HG03095 (cell line): ENCODE measurements at regions not wholly inside any gene's neighbourhood (a gene's known extent, or its start where the extent isn't known, plus 50 kb on each side); places are given as distances from the start of the nearest gene placed in this dataset.
"Not testable (repeated sequence)": the region's sequence is repeated elsewhere in the genome, so short reads cannot be mapped to it uniquely, and the experiment has no call there.

Source experiments
- ATAC-seq: cut with Tn5 transposase; IDR thresholded peaks from one replicate; pipeline ENCODE4 v1.9.1; 2021; ENCODE audit warnings: moderate library complexity; ENCODE audit not compliant: unreplicated experiment

DNA sequence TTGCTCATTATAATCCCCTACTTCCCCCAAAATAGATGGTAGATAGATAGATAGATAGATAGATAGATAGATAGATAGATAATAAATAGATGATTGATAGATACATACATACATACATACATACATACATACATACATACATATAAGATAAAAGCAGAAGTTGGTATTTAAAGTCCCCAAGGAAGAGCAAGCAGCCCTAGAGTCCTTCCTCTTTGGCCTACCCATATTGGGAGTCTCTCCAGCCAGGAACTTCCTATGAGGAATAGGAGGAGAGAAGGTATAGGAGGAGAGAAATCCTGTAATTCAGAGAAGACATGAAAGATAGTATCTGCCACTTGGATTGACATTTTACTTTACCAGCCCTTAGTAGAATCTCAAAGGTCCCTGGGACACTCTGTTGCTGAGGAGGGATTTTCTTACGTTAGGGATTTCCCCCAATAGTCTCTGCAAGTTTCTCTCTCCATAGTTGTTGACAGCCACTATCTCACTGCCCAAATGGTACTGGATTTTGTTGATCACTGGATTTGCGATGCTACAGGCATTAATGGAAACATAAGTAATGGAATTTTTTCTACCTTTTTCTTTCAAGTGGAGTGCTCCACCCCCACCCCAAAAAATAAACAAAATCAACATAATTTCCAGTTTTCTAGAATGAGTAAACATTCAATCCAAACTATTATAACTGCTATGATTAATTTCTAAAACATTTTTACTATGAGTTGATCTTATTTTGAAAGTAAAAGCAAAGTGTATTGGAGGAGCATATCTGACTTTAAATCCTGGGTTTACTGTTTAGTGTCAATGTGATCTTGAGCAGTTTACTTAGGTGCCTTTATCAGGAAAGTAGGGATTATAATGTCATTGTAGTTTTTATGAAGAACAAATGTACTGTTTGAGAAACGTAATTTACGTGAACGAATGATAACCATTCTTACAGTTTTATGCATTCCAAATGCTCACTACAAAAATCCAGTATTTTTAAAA lies 93.2 kb upstream of the TNFSF4 start:
- no peak for ATAC-seq

DNA sequence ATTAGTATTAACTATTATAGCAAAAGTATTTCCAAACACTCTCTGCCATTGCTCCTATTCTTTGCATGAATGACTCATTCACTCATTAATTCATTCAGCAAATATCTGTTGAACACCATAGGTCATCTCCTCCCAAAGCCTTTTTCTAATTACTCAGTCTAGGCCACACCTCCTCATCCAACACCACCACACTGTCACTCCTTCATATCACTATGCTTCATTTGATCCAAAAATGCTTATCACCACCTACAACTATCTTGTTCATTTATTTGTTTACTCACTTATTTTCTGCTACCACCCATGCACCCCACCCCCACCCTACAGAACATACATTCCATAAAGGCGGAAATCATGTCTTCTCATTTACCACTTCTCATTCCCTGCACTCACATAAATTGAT lies 94.4 kb upstream of the TNFSF4 start:
- ATAC-seq: no peak

DNA sequence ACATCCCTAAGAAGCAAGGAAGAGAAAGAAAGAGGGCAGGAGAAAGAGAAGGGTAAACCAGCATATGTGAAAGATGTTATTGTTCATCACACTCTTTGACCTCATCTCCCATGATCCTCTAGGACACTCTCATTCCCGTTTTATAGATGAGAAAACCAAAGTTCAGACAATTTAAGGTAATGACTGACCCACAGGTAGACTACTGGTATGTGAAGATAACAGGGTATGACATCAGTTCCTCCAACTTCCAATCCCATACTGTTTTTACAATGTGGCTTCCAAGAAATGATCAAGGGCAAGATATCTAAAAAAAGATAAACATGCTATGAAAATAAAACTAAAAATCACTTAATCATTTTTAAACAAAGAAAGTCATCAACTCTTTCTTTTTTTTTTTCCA lies 95.2 kb upstream of the TNFSF4 start:
- ATAC-seq: no peak

DNA sequence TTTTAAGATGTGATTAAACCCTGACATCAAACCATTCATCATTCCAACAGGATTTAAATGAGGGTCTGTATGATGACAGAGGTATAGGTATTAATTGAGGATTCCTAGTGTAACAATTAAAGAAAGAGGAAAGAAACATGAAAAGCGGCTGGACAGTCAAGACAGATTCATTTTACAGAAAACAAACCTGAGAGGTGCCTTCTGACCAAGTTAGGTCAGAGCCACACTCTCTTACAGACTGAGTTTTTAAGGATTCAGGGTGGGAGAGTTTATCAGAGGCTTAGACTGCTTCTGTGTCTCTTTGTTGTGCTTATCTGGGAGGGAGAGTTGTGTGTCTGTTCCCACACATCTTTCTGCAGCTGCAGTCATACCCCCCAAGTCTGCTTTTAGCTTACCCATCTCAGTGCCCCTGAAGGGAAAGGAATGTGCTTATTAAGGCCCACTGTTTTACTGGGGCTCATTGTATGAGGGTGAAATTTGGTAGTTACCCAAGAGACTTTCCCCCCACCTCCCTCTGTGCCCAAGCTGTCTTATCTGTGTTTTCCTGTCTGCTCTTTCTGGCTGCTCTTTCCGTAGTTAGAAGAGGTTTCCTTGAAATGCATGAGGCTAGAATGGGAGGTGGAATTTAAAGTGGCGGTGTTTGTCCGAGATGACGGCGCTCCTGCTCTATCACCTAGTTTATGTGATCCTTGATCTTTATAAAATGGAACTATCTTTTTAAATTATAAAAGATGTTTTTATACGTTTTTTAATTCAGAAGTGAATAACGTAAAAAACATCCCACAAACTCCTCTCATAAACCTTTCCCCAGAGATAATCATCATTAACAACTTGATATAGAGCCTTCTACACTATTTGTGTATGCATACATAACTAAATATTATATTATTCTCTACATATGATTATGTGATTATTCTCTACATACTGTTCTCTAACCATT lies 96.0 kb upstream of the TNFSF4 start:
- ATAC-seq: no peak

DNA sequence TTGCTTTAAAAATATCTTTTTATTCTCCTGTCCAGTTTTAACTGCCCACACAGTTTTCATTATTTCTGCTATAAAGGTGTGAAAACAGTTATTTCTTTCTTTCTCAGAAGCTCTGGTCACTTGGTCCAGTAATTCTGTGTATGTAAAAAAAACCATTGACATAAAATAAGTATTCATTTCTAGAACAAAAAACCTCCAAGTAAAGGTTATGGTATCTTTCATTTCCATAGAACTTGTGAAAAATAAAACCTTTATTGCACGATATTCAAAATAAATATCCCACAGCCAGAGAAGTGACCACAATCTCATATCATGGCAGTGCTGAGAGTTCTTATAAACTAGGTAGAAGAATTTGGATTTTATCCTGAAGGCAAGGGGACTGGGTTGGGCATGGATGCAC lies 96.9 kb upstream of the TNFSF4 start:
- no peak for ATAC-seq

DNA sequence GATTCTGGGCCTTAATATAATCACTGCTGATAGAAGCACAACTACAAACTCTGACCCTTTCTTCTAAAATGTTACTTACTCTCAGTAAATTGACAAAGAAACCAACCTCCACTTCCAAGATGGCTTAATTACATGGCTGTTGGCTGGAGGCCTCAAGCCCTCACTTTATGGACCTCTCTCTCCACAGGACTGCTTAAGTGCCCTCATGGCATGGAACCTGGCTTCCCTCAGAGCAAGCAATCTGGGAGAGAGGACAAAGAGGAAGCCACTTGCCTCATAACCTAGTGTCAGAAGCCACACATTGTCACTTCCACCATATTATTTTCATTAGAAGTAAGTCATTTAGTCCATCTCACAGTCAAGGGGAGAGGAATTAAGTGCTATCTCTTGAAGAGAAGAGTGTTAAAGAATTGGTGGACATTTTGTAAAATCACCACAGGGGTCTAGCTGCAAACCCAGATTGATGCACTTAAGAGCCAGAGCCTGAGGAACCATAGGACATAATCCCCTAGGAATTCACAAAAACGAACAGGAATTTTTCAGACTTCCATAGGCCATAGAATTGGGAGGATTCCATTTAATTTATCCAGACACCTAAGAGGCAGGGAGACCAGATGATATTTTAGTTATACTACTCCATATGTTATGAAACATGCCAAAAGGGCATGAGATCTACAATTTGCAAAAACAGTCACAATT lies 97.5 kb upstream of the TNFSF4 start:
- ATAC-seq: no peak

DNA sequence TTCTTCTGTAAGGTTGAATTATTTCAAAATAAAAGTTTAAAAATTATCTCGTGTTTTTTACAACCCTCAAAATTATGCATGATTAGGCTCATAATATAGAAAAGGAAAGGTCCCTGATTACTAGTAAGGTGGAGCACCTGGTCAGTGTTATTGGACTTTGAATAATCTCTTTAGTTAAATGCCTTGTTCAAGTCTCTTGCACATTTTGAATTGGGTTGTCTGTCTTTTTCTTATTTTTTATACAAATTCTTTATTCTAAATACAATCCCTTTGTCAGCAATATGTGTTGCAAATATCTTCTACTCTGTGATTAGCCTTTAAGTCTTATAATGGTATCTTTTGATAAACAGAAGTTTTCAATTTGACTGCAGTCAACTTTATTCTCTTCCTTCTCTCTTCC lies 100.7 kb upstream of the TNFSF4 start:
- ATAC-seq: no peak

DNA sequence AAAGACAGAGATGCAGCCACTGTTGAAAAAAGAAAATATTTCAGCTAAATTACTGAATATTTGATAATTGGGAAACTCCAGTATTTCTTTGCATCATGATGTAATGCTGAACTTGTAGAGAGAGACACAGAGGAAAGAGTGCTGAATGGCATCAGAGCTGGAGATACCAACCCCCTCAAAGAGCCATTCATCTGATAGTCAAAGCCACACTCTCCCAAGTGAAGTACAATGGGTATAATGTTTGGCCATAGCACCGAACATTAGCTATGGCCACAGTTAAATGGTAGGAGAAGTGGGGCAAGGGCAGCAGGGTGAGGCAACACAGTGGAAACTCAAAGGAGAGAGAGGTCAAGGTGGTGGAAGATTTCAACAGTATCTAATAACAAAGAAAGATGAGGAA lies 107.5 kb upstream of the TNFSF4 start:
- ATAC-seq: no peak

DNA sequence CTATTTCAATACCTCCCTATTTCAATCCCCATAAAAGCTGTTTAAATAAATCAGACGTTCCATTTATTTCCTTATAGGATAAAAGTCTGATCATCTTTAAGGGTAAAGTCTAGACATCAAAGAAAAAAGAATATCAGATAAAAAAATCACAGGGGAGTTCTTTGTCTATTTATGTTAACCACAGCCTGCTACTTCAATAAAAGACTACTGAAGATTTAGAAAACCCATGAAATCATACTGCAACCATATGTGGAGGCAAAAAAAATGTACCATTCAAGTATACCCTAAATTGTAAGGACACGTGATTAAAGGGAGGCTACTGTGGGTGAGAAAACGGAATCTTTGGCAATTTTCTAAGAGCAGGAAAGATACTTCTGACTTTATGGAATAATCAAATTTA lies 108.2 kb upstream of the TNFSF4 start:
- ATAC-seq: no peak

DNA sequence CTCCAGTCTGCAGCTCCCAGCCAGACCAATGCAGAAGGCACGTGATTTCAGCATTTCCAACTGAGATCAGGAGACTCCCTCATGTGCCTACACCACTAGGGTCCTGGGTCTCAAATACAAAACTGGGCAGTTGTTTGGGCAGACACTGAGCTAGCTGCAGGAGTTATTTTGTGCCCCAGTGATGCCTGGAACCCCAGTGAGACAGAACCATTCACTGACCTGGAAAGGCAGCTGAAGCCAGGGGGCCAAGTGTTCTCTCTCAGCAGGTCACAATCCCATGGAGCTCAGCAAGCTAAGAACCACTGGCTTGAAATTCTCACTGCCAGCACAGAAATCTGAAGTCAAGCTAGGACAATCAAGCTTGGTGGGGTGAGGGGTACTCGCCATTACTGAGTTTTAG lies 111.7 kb upstream of the TNFSF4 start:
- no peak for ATAC-seq

DNA sequence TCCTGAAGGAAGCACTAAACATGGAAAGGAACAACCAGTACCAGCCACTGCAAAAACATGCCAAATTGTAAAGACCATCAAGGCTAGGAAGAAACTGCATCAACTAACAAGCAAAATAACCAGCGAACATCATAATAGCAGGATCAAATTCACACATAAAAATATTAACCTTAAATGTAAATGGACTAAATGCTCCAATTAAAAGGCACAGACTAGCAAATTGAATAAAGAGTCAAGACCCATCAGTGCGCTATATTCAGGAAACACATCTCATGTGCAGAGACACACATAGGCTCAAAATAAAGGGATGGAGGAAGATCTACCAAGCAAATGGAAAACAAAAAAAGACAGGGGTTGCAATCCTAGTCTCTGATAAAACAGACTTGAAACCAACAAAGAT lies 117.2 kb upstream of the TNFSF4 start:
- ATAC-seq: not testable (repeated sequence)

DNA sequence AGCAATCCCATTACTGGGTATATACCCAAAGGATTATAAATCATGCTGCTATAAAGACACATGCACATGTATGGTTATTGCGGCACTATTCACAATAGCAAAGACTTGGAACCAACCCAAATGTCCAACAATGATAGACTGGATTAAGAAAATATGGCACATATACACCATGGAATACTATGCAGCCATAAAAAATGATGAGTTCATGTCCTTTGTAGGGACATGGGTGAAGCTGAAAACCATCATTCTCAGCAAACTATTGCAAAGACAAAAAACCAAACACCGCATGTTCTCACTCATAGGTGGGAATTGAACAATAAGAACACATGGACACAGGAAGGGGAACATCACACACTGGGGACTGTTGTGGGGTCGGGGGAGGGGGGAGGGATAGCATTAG lies 120.9 kb upstream of the TNFSF4 start:
- ATAC-seq: not testable (repeated sequence)

DNA sequence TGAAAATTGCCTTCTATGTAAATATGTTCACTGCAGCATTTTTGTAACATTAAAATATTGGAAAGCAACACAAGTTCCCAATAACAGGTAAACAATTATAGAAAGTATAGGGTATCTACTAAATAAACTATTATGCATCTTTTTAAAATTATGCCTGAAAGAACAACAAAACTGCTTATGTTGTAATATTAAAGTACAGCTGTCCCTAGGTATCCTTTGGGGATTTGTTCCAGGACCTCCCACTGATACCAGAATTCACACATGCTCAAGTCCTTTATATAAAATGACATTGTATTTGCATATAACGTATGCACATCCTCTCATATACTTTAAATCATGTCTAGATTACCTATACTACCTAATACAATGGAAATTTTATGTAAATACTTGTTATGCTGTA lies 121.8 kb upstream of the TNFSF4 start:
- ATAC-seq: no peak

DNA sequence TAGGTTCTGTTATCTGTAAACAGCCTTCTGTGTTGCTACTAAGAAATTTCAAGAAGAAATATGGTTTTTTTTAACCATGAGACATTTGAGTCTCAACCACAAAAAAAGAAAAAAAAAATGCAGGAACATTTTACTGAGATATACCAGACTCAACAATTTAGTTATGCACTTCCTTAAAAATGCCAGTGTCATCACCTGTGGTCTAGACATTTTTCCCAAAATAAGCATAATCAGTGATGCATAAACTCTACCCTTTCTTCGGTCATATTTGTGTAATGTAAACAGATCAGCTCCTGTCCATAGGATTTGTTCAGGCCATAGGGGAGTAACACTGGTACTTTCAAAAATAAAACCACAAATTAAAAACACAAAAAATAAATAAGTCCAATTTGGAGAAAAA lies 122.6 kb upstream of the TNFSF4 start:
- no peak for ATAC-seq

DNA sequence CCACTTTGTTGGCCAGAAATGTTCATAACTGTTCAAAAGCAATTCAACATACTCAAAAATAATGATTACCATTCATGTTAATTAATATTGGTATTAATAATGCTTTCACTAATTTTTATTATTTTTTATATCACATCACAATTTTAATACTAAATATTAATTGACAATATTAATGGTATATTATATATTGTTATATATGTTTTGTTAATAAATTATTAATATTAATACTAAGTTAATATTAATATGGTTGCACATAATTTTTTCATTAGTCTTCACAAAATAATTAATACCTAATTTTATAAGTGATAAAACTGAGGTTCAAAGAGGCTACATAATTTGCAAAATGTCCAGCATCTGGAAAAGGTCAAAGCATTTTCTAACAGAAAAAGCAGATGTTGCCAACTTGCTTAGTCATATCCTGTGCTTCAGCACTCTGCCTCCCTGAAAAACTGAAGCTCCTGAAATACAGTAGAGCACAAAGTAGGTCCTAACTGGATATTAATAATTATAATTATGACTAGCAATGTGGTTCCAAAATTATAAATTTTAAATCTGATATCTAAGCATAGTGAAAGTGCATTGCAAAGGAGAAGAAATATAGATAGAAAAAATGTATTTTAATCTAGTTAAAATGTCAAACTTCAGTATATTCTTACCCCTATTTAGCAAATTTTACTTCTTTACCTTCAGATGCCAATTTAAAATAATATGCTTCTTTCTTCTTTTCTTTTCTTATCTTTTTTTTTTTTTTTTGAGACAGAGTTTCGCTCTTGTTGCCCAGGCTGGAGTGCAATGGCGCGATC lies 123.2 kb upstream of the TNFSF4 start:
- ATAC-seq: no peak

DNA sequence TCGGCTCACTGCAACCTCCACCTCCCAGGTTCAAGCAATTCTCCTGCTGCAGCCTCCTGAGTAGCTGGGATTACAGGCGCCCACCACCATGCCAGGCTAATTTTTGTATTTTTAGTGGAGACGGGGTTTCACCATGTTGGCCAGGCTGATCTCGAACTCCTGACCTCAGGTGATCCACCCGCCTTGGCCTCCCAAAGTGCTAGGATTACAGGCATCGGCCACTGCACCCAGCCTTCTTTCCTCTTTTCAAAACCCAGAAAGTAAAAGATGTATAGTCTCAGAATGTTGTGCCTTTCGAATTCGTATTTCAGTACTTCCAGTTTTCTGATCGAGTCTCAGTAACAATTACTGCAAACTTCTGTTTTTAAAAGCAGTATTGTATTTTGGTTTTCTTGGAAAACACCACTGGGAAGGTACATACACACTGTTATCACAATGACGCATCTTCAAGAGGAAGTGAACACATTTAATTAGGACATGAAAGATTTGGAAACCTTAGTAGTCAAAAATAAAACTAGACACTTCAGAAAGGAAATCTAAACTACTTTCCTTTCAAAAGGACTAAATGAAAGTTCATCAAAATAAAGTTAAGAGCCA lies 123.9 kb upstream of the TNFSF4 start:
- not testable (repeated sequence) for ATAC-seq

DNA sequence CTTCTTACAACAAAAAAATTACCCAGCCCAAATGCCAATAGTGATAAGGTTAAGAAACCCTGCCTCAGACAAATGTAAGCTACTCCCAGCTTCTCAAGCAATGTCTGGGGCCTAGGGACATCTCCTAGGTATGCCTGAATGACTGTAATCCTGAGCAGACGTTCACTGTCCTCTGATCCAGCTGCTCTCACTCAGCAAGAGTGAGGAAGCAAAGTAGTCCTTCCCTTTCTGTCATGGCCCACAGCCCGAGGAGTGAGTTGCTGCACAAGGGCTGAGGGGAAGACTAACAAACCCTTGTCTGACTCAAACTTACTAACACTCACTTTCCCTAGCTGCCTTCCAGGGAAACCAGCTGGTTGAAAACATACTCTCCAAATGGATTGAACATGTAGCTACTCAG lies 124.9 kb upstream of the TNFSF4 start:
- no peak for ATAC-seq

DNA sequence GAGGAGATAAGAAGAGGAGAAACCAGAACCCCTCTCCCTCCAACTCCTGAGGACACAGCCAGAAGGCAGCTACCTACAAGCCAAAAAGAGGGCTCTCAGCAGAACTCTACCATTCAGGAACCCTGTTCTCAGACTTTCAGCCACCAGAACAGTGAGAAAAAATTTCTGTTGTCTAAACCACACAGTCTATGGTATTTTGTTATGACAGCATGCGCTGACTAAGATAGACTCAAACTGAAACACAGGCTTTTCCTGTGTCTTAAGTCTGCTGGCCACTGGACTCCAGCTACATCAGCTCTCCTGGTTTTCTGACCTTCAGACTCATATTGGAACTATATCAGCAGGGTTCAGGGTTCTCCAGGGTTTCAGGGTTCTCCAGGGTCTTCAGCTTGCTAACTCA lies 126.5 kb upstream of the TNFSF4 start:
- peak; percentile 69 for ATAC-seq

DNA sequence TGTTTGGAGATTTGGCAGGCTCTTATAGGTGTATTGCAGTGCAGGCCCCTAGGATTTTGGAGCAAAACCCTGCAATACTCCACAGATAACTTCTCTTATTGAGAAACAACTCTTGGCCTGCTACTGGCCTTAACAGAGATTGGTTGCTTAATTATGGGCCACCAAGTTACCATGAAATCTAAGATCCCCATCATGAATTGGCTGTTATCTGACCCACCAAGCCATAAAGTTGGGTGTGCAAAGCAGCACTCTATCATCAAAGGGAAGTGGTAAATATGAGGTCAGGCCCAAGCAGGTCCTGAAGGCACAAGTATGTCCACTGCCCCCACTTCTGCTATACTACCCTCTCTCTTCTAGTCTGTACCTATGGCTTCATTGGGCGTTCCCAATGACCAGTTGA lies 130.0 kb upstream of the TNFSF4 start:
- ATAC-seq: no peak

DNA sequence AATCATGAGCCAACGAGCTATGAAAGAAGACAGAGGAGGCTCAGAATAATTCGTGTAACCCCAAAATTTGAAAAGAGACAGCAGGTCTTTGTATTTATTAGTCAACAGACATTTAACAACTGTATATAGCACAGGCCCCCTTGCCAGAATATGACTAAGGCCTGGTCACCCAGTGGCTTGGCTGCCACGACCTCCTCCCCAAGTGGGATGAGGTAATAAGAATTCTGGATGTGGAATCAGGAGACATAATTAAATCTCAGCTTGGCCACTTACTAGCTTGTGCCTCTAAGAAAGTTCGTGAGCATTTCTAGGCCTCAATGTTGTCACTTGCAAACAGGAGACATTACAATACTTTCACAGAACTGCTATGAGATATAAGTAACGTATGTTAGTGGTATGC lies 134.2 kb upstream of the TNFSF4 start:
- no peak for ATAC-seq
